ENCODE measurements at regions not wholly inside any gene's neighbourhood (a gene's known extent, or its start where the extent isn't known, plus 50 kb on each side); places are given as distances from the start of the nearest gene placed in this dataset.
"Not testable (repeated sequence)": the region's sequence is repeated elsewhere in the genome, so short reads cannot be mapped to it uniquely, and the experiment has no call there.

DNA sequence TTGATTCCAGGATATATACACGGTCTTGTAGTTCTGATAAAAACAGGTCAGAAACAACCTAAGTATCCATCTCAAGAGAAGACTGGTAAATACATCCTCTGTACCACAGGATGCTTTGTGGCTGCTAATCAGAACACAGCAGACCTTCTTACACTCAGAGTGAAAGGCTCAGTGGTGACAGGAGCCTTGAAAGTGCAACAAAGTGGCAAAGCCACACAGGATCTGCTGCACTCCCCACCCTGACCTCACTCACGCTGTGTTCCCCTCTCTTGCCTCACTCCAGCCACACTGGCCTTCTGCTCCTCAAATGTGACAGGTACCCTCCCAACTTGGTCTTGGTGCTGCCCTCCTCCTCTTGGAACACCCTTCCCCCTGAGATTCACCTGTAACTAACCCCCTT lies 98.1 kb upstream of the GRIP1 start:
- peak; percentile 15 for DNase-seq

DNA sequence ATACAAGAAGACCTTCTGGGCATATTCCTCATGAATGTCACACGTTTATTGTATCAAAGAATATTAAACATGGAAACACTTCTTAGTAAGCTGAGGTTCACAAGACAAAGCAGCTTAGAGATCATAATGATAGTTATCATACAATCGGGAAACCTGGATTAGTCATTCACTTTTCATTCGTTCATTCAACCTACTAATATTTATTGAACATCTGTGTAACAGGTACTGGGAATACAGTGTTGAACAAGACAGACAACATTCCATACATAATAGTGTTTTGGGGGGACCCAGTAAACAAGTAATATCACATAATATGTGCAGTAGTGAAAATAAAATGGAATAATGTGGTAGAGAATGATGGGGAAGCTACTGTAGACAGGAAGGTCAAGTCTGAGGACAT lies 100.6 kb upstream of the GRIP1 start:
- DNase-seq: no peak

DNA sequence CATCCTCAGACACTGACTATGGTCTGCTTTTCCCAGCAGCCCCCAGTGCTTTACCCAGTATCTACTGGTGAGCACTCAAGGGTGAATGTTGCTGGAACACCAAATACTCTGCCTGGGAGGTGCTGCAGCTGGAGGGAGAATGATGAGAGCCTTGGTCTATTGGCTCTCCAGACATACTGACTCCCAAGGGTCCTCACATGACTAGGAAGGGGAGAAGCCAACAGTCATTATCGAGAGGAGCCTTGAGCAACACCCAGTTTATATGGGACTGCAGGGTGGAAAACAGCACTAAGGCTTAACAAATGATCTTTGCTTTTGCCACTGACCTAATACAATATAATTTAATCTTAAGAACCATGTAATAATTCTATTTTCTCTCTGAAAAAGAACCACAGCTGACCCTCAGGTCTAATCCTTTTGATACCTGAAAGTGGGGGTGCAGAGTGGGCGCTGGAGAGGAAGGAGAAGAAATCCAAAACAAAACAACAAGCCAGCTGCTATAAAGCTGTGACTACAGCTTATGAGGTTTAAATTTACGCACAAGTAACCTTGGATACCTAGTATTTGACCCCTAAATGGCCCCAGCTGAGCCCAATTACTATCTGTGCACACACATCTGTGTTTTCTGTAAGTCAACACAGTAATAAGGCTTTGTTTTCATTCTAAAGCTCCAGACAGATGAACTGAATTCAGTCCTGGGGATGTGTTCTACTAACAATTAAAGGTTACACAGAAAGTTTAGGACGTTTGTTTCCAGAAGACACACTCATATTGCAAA lies 107.8 kb upstream of the GRIP1 start:
- DNase-seq: no peak

DNA sequence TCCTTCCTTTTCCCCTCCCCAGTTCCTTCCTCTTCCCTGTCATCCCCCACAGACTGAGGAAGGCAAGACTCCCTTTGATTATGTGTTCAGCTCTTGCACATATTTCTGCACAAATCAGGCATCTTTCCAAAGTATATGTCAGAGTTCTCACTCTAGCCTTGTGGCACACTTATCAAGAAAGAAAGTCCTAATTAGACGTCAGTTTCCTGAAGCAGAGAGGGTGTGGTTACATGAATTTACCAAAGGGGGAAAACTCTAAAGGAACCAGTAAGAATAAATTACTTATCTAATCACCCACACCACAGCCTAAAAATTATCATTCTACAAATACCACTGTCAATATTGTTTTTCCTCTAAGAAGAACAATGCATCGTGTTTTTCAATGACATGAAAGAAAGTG lies 120.7 kb upstream of the GRIP1 start:
- DNase-seq: no peak

DNA sequence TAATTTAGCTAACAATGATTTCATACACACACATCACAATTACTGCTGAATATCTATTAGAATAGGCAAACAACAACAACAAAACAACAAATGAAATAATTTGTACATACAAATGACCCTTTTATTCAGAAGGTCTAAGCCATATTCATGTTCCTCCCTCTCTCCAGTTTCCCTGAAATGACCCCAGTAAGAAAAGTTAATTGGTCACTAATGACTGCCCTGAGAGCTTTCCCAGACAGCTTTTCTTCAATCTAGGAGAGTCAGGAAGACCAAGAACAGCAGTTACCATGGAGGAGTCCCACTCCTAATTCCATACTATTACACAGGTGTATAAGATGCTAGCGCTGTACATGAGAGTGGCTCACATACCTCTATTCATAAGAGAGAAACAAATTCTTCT lies 121.2 kb upstream of the GRIP1 start:
- no peak for DNase-seq

DNA sequence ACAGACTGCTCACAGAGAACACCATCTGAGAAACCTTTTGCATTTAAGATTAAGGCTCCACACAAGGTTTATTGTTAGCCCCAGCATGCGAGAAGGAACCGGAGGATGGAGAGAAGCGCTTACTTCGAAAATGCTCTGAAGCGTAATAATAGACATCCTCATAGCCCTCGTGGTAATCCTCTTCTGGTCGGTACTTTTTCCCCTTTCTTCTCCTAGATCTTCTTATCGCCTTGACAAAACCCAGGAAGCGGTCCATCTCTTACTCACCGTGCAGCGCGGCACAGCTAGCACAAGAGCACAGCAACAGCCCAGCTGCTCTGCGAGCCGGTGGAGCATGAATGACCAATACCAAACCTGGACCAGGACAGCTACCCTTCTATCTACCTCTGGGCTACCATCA lies 125.1 kb upstream of the GRIP1 start:
- no peak for DNase-seq

DNA sequence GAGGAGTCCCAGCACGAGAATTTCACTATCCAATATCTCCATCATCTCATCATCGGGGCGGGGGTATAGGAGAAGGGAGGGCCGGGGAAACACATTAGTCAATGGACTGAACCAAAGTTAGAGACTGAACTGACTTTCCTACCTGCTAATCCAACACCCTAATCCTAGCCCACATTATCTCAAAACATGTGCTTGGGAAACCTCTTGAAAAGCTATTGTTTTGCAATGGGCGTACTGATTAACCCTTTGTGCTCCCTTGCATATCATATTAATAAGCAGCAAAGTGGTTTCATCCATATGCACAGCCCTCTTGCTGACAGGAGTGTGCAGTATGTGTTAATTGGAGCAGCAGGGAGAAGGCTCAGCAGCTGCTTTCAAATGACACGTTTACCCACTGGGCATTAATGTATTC lies 125.7 kb upstream of the GRIP1 start:
- no peak for DNase-seq

DNA sequence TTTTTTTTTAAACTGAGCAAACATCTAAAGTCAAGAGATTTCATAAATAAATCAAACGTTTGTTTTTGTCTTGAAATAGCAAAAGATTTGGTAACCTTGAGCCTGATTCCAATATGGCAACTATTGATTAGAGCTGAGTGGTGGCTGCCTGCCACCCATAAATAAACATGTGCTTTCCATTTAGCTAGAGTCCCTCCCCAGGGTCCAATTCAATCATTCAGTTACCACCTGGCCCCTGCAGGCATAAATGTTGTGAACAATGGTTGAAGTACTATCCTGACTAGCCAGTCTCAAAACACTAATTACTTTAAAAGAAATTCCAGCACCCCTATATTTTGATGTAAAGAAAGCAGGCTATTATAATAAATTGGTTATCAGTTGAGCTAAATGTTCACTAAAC lies 129.7 kb upstream of the GRIP1 start:
- no peak for DNase-seq

DNA sequence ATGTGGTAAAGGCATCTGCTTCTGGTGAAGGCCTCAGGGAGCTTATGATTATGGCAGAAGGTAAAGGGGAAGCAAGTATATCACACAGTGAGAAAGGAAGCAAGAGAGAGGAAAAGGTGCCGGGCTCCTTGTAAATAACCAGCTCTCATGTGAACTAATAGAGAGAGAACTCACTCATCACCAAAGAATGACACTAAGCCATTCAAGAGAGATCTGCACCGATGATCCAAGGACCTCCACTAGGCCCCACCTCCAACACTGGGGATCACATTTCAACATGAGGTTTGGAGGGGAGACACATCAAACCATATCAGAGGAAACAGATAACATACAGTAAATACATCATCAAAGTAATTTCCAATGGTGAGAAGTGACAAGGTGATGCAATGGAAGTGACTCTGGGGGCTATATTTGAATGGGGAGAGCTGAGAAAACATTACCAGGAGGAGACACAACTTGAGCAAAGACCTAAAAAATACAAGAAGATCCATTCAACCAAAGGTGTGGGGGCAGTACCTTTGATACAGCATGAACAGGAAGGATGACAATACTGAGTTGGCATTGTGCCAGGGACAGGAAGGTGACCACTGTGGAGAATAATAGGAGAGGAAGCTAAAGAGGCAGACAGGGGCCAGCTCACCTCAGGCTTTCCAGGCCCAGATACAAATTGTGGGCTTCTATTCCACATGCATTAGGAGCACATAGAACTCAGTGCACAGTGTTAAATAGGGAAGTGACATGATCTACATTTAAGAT lies 134.4 kb upstream of the GRIP1 start:
- no peak for DNase-seq

DNA sequence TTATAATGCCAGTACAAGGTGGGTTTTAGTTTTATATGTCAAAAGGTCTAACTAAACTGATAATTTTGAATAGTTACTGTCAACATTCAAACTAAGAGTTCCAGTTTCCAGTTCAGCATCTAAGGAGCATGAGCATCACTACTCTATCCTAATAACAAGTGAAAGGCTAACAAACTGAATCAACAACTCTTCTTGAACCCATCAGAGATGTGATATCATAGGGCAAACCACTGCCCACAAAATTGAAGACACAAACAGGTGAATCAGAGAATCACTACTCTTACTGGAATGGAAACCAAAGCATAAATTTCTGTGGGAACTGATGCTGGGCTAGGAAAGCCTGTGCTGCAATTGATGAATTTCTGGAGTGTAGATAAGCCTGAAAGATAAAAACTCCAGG lies 140.7 kb upstream of the GRIP1 start:
- no peak for DNase-seq

DNA sequence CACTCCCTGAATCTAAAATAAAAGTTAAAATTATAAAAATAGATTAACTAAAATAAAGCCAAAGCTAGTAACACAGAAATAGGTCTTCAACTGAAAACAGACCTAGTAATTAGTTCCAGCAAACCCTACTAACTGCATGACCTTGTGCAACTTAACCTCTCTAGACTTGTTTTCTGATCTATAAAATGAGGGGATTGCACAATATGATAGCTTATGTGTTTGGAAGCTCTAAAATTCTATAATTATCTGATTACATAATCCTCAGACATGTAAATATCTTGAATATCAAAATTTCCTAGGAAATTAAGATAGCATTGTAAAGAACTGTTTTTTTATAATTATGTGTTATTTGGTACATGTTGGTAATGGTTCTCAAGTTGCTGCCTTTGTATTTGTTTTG lies 144.1 kb upstream of the GRIP1 start:
- DNase-seq: no peak

DNA sequence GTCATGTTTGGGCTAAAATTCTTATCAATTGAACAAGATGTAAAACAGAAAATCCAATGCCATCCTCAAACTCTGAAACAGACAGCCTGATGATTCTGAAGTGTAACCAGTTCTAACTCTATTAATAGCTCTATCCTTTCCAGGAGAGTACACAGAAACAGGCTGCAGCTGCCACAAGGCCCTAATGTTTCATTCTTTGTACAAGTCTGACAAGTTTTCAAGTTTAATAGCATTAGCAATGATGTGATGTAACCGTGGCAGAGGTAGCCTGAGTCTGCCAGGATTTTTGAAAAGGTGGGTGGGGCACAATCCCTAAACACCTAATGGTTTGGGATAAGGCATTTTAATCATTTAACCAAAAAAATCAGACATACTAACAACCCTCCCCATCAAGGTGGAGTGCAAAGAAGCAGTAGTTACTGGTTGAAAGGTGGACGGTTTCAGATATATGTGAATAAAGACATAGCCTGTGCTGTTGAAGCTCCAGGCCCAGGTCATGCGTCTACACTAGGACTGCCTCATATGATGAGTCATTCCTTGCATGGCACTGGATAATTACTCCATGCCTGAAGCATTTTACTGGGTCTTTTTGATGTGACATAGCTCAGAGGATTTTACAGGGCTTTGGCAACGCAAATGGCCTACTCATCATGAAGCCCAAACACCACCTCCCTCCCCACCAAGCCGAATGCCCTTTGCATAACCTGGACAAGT lies 145.1 kb upstream of the GRIP1 start:
- DNase-seq: no peak

DNA sequence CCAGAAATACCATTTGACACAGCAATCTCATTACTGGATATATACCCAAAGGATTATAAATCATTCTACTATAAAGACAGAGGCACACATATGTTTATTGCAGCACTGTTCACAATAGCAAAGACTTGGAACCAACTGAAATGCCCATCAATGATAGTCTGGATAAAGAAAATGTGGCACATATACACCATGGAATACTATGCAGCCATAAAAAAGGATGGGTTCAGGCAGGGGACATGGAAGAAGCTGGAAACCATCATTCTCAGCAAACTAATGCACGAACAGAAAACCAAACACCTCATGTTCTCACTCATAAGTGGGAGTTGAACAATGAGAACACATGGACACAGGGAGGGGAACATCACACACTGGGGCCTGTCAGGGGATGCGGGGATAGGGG lies 147.0 kb upstream of the GRIP1 start:
- DNase-seq: not testable (repeated sequence)

DNA sequence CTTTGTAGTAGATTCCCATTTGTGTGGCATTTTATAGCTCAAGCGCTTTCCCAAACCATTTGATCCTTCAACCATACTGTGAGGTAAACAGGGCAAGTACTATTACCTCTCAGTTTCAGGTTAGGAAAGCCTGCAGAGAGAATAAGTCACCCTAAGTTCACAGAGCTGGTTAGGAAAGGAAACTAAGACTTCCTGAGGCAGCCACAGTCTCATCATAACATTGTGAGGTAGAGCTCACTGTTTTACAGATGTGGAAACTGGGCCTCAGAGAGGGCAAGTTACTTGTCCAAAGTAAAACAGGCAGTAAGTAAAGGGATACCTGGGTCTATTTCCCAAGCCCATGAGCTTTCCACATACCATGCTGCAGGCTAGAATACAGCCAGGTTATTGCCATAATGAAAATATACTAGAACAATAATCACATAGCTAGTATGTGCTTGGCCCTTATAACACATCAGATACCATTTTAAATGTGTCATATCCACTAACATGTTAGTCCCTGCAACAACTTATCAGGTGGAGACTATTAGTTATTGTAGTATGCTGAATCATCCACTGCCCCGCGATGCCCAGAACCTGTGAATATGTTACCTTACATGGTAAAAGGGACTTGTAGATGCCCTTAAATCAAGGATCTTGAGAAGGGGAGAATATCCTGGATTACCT lies 150.9 kb upstream of the GRIP1 start:
- no peak for DNase-seq

DNA sequence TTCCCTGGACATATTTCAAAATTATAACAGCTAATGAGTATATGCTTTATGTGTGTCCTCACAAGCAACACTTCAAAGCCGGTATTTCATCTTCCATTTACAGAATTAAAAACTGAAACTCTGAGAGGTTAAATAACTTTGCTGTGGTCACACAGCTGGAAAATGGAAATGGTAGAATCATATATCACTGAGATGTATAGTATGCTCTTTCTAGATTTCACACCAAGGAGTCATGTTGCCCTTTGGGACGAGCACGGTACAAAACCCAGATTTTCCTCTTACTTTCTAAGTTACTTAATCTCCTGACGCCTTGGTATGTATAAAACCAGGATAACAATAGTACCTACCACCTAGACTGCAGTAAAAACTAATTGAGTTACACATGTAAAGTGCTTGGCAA lies 152.6 kb upstream of the GRIP1 start:
- no peak for DNase-seq

DNA sequence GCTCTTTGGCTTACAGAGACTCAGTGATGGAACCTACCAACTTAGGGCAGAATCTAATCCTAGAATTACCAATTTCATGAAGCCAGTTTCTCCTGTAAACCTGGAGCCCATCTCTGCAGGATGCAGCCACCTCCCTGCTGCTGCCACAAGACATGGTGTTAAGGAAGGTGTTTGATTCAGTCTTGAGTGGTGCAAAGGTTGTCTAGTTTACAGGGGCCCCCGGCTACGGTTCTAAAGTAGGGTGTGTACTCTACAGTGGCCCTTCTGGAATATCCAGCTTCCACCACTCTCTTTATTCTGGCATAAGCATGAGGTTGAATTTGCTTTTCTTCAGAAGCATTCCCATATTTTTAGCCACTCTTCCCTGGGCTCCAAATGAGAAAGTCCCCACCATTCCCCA lies 154.1 kb upstream of the GRIP1 start:
- no peak for DNase-seq

DNA sequence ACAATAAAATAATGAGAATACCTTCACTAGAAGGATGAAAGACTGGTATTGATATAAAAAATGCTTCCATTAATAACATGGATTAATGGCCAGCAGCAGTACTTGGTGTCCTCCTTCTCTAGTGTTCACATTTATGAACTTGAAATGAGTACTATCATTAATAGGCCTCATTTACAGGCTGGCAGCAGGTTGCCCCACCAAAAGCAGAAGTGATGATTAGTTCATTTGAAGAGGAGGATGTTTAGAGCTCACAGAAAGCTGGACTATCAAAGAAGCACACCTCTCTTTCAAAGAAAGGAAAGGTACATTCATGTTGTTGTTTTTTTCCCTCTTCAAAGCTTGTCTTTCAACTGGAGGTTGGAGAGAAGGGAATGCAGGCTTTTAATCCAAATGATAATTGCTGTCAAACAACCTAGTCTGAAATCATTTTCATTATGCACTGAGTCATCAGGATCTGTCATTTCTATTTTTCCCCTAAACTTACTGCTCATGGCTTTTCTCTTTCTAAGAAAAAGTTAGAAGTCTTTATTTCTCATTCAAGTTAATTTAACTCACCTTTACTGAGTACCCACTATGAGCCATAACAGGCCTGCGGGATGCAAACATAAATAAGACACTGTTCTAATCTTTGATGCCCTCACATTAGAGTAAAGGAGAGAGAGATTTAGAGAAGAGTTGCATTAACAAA lies 157.9 kb upstream of the GRIP1 start:
- DNase-seq: no peak

DNA sequence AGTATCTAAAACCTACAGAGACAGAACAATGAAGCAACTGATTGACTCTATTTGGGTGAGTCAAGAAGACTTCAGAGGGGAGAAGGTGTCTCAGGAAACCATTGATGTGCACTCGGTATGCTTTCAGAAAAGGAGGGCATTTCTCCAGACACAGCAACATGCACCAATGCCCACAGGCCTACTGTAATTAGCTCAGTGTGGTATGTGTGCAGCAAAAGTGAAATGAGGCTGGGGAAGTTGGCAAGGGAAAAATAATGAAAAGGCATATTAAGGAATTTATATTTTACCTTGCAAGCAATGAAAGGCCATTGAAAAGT lies 158.4 kb upstream of the GRIP1 start:
- DNase-seq: no peak

DNA sequence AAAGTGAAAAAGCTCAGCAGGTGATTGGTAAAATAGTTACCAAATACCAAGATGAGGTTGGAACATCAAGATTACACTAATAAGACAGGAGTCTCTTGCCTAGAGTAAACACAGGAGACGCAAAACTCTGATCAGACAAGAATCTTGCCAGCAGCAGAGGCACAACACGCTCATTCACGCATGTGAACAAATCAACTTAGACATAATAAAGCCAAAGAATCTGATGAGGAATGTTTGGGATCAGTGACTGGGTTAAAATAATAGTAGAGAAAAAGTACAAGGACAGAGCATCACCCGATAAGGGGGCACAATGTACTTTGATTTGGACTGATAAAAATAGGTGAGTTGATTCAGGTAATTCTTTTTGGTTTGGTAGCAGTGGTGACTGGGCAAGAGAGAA lies 159.5 kb upstream of the GRIP1 start:
- no peak for DNase-seq

DNA sequence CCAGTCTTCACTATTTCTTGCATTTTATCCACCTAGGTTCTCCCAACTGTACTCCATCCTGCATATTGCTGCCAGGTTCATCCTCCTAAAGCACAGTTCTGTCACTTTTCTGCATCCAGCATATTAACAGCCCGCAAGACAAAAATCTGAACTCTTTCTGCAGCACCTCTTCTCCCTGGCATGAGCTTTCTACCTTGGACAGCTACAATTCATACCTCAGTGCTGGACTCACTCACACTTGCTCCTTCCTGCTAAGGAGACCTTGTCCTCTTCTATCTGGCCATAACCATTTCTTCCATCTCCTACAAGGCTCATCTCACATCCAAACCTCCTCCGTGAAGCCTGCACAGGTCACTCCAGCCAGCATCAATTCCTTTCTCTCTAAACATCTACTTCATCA lies 170.1 kb upstream of the GRIP1 start:
- DNase-seq: no peak

DNA sequence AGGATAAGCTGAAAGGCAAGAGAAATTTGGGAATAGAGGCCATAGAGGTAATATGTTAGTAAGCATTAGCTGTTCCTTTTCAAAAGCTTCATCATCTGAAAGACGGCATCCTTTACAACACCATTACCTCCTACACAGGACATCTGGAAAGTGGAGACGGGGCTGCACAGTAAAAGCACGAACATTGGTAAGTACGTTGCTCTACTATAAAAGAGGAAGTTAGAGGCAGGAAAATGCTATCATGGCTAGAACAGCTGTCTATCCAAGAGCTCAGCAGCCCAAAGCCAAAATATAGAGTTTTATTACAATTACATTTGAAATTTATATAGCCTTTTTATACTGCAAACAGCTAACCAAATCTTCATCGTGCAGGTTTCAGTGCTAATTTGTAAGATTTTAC lies 172.3 kb upstream of the GRIP1 start:
- no peak for DNase-seq

DNA sequence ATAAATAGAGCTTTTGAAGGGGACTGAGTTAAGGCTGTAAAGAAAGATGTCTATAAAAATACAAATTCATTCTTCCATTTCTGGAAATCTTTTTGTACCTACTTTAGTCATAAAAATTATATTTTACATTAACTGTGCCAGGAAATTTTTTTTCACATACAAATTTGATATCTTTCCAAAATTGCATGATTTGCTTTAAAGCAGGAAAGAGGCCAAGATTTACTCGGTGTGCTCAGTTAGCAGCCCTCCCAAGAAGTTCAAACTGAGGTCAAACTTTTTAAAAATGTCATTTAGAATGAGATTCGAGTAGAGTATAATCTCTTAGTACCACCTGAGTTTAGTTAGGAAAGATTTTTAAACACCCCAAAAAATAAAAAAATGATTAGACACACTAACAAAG lies 173.2 kb upstream of the GRIP1 start:
- DNase-seq: no peak

DNA sequence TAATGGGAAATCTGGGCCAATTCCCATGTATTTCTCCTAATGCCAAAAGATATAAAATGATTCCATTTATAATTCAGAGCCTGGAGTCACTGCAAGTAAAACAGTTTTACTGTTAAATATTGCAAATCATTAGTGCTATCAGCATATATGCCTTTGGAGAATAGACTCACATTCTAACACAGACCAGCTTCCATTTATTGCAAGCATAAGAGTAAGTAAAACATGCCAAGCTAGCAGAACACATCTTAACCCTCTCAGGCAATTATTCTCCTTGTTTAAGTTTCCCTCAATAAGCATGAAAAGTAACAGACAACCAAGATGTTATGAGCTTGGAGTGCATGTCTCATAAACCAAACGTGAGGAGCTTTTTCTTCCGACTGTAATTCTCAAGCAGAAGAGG lies 173.9 kb upstream of the GRIP1 start:
- DNase-seq: no peak
